BE2C (cell line): ENCODE measurements at regions not wholly inside any gene's neighbourhood (a gene's known extent, or its start where the extent isn't known, plus 50 kb on each side); places are given as distances from the start of the nearest gene placed in this dataset.
A peak's percentile ranks its signal among the peaks of the same experiment; 100 is the strongest.
"Not testable (repeated sequence)": the region's sequence is repeated elsewhere in the genome, so short reads cannot be mapped to it uniquely, and the experiment has no call there.

ENCODE experiments used
- DNase-seq: peaks from one replicate; pipeline ENCODE4 v3.0.0-alpha.2; 2020
- H3K27me3 ChIP-seq: fragments of 250-450 bp; sonication (Bioruptor Pico); 2 replicates; pipeline ENCODE4 v1.5.1; 2020; ENCODE audit warnings: mild to moderate bottlenecking
- H3K36me3 ChIP-seq: fragments of 250-450 bp; sonication (Bioruptor Pico); 2 replicates; pipeline ENCODE4 v1.5.1; 2020; ENCODE audit warnings: mild to moderate bottlenecking
- H3K4me1 ChIP-seq: fragments of 250-450 bp; sonication (Bioruptor Pico); 2 replicates; pipeline ENCODE4 v1.5.1; 2020
- H3K4me3 ChIP-seq: 2 replicates; pipeline ENCODE4 v1.5.1; 2011; ENCODE audit warnings: low read depth, low read length
- H3K9me3 ChIP-seq: fragments of 250-450 bp; sonication (Bioruptor Pico); 2 replicates; pipeline ENCODE4 v1.5.1; 2020
- CTCF ChIP-seq: IDR thresholded peaks from 2 replicates; pipeline ENCODE4 v1.5.1; 2012; ENCODE audit warnings: mild to moderate bottlenecking, low read depth, low read length

GRCh38 chr5:1633605-1634336 is 110.0 kb upstream of the LPCAT1 start:
- no peaks in the 10 kb centered on the region for H3K27me3 ChIP-seq
- DNase-seq, result peak; percentile 88
- no peak for TF ChIP-seq CTCF
- peak overlapping the region; percentile 69 for H3K4me3 ChIP-seq
- no peaks in the 10 kb centered on the region for H3K9me3 ChIP-seq
- no peaks in the 10 kb centered on the region for H3K36me3 ChIP-seq
- H3K4me1 ChIP-seq, result no peaks in the 10 kb centered on the region

- not testable (repeated sequence) for H3K4me1 ChIP-seq, H3K9me3 ChIP-seq, H3K36me3 ChIP-seq, H3K27me3 ChIP-seq, H3K4me3 ChIP-seq, DNase-seq
These were observed 107.2 kb upstream of the LPCAT1 start for GRCh38 chr5:1631004-1631403.

GRCh38 chr5:1626397-1626796 is 102.6 kb upstream of the LPCAT1 start:
- not testable (repeated sequence) for H3K36me3 ChIP-seq, H3K9me3 ChIP-seq, H3K4me1 ChIP-seq, DNase-seq, H3K4me3 ChIP-seq, H3K27me3 ChIP-seq

- not testable (repeated sequence) for H3K27me3 ChIP-seq, H3K4me3 ChIP-seq, H3K9me3 ChIP-seq, H3K4me1 ChIP-seq, DNase-seq, H3K36me3 ChIP-seq
These were observed 95.8 kb upstream of the LPCAT1 start for GRCh38 chr5:1619531-1619930.

- not testable (repeated sequence) for DNase-seq, H3K9me3 ChIP-seq, H3K4me1 ChIP-seq, H3K36me3 ChIP-seq, H3K27me3 ChIP-seq, H3K4me3 ChIP-seq
These were observed 94.6 kb upstream of the LPCAT1 start for GRCh38 chr5:1618296-1618865.

GRCh38 chr5:1617236-1617755 is 93.5 kb upstream of the LPCAT1 start:
- not testable (repeated sequence) for H3K27me3 ChIP-seq, H3K36me3 ChIP-seq, H3K9me3 ChIP-seq, H3K4me3 ChIP-seq, DNase-seq, H3K4me1 ChIP-seq

GRCh38 chr5:1613515-1613914 is 89.8 kb upstream of the LPCAT1 start:
- not testable (repeated sequence) for DNase-seq

GRCh38 chr5:1610526-1610925 is 86.8 kb upstream of the LPCAT1 start:
- not testable (repeated sequence) for DNase-seq, H3K4me1 ChIP-seq, H3K4me3 ChIP-seq, H3K27me3 ChIP-seq, H3K9me3 ChIP-seq, H3K36me3 ChIP-seq

More at GRCh38 chr5:1613515-1613914, 89.8 kb upstream of the LPCAT1 start:
- H3K27me3 ChIP-seq, H3K9me3 ChIP-seq, H3K4me1 ChIP-seq, H3K4me3 ChIP-seq, H3K36me3 ChIP-seq: not testable (repeated sequence)

- not testable (repeated sequence) for H3K36me3 ChIP-seq, H3K4me1 ChIP-seq, H3K27me3 ChIP-seq, H3K9me3 ChIP-seq, H3K4me3 ChIP-seq, DNase-seq
These were observed 85.4 kb upstream of the LPCAT1 start for GRCh38 chr5:1609111-1609510.

GRCh38 chr5:1608336-1608735 is 84.6 kb upstream of the LPCAT1 start:
- not testable (repeated sequence) for H3K4me3 ChIP-seq, H3K4me1 ChIP-seq, DNase-seq, H3K36me3 ChIP-seq, H3K9me3 ChIP-seq, H3K27me3 ChIP-seq

- H3K9me3 ChIP-seq, H3K27me3 ChIP-seq, H3K4me3 ChIP-seq, H3K36me3 ChIP-seq, DNase-seq, H3K4me1 ChIP-seq: not testable (repeated sequence)
These were observed 83.2 kb upstream of the LPCAT1 start for GRCh38 chr5:1606951-1607350.

- H3K36me3 ChIP-seq, H3K4me1 ChIP-seq, H3K4me3 ChIP-seq, DNase-seq, H3K27me3 ChIP-seq, H3K9me3 ChIP-seq: not testable (repeated sequence)
These were observed 80.2 kb upstream of the LPCAT1 start for GRCh38 chr5:1603916-1604315.

- DNase-seq, H3K27me3 ChIP-seq, H3K4me1 ChIP-seq, H3K36me3 ChIP-seq, H3K4me3 ChIP-seq, H3K9me3 ChIP-seq: not testable (repeated sequence)
These were observed 77.8 kb upstream of the LPCAT1 start for GRCh38 chr5:1601565-1601964.
